ENCODE measurements at regions not wholly inside any gene's neighbourhood (a gene's known extent, or its start where the extent isn't known, plus 50 kb on each side); places are given as distances from the start of the nearest gene placed in this dataset.

DNA sequence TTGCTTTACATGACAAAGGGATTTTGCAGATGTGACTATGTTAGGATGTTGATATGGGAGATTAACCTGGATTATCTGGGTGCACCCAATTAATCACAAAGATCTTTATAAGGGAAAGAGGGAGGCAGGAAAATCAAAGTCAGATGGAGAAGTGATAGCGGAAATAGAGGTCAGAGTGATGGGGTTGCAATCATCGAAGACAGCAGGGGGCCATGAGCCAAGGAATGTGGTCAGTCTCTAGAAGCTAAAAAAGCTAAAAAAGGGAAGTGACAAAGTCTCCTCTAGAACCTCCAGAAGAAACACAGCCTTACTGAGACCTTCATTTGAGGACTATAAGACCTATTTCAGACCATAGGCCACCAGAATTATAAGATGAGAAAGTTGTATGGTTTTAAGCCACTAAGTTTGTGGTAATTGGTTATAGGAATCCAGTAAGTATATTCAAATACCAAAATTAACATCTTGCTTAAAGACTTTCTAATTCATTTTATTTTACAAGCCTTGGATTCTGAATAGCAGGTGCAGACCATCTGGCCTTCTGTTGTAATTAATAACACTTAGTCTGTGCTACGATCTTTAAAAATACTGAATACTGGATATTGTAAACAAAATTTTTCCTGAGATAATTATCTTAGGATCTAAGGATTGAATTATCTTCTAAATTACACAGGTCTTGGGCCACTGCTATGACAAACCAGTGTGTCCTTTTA lies 493.4 kb upstream of the PCDH20 start:
- dilution Hi-C loops (cut with HindIII; ENCODE audit: low sequenced_read_pairs, unreplicated experiment) = no loop called here
- H2BK15ac ChIP-seq (ENCODE audit: low read depth, low read length) = no peak overlapping the region
- no peak overlapping the region for H3K56ac ChIP-seq (ENCODE audit: extremely low read depth, insufficient read depth, low read length)
- H2BK120ac ChIP-seq (ENCODE audit: low read depth, low read length) = no peak overlapping the region
- no peaks in the 10 kb centered on the region for H3K4me1 ChIP-seq (ENCODE audit: control insufficient read depth, insufficient read depth, low read length)
- no peak overlapping the region for H3K18ac ChIP-seq (ENCODE audit: low read depth, low read length)
- ChIA-PET CTCF (no interaction called here), POLR2A (ENCODE audit: unreplicated experiment) (no interaction called here)
- H4K20me1 ChIP-seq (ENCODE audit: insufficient read depth, low read length) = no peaks in the 10 kb centered on the region
- no peaks in the 10 kb centered on the region for H3K9me1 ChIP-seq (ENCODE audit: insufficient read depth, low read length)
- no peaks in the 10 kb centered on the region for H3K79me1 ChIP-seq (ENCODE audit: low read depth in 1 of 2, low read length in 2 of 2)
- H3K14ac ChIP-seq (replicated peaks; ENCODE audit: low read depth, low read length) = no peak overlapping the region
- H3K9ac ChIP-seq (ENCODE audit: low read depth, low read length) = no peak overlapping the region
- no peak overlapping the region for H2AK5ac ChIP-seq (ENCODE audit: low read depth, low read length)
- TF ChIP-seq, protein P1, sequence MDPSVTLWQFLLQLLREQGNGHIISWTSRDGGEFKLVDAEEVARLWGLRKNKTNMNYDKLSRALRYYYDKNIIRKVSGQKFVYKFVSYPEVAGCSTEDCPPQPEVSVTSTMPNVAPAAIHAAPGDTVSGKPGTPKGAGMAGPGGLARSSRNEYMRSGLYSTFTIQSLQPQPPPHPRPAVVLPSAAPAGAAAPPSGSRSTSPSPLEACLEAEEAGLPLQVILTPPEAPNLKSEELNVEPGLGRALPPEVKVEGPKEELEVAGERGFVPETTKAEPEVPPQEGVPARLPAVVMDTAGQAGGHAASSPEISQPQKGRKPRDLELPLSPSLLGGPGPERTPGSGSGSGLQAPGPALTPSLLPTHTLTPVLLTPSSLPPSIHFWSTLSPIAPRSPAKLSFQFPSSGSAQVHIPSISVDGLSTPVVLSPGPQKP (IDR thresholded peaks at IDR 0.05; ENCODE audit: borderline replicate concordance, low read depth, low read length) = no peak
- TF ChIP-seq CHD1 (IDR thresholded peaks at IDR 0.05; ENCODE audit: low read depth, low read length) (no peak), RCOR1 (IDR thresholded peaks at IDR 0.05; ENCODE audit: insufficient replicate concordance, low read length) (no peak), CEBPB (IDR thresholded peaks at IDR 0.05; ENCODE audit: low read depth, low read length) (no peak), MAZ (IDR thresholded peaks at IDR 0.05; ENCODE audit: borderline replicate concordance, low read depth, low read length) (no peak), FOS (IDR thresholded peaks at IDR 0.05; ENCODE audit: low read depth, low read length) (no peak), POLR2A (IDR thresholded peaks at IDR 0.05; ENCODE audit: low read depth, low read length) (no peak), NFE2L2 (IDR thresholded peaks at IDR 0.05; ENCODE audit: low read depth, low read length) (no peak), RFX5 (IDR thresholded peaks at IDR 0.05; ENCODE audit: low read depth, low read length) (no peak), BHLHE40 (IDR thresholded peaks at IDR 0.05; ENCODE audit: low read depth, low read length) (no peak), MAFK (IDR thresholded peaks at IDR 0.05; ENCODE audit: low read depth, low read length) (no peak), SMC3 (IDR thresholded peaks at IDR 0.05; ENCODE audit: low read depth, low read length) (no peak), RAD21 (IDR thresholded peaks at IDR 0.05; ENCODE audit: low read length) (no peak), MXI1 (IDR thresholded peaks at IDR 0.05; ENCODE audit: borderline replicate concordance, low read depth, low read length) (no peak)
- TF ChIP-seq, protein P2, sequence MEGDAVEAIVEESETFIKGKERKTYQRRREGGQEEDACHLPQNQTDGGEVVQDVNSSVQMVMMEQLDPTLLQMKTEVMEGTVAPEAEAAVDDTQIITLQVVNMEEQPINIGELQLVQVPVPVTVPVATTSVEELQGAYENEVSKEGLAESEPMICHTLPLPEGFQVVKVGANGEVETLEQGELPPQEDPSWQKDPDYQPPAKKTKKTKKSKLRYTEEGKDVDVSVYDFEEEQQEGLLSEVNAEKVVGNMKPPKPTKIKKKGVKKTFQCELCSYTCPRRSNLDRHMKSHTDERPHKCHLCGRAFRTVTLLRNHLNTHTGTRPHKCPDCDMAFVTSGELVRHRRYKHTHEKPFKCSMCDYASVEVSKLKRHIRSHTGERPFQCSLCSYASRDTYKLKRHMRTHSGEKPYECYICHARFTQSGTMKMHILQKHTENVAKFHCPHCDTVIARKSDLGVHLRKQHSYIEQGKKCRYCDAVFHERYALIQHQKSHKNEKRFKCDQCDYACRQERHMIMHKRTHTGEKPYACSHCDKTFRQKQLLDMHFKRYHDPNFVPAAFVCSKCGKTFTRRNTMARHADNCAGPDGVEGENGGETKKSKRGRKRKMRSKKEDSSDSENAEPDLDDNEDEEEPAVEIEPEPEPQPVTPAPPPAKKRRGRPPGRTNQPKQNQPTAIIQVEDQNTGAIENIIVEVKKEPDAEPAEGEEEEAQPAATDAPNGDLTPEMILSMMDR (conservative IDR thresholded peaks at IDR 0.05; ENCODE audit: low read depth, low read length) = no peak
- TF ChIP-seq, protein P3, sequence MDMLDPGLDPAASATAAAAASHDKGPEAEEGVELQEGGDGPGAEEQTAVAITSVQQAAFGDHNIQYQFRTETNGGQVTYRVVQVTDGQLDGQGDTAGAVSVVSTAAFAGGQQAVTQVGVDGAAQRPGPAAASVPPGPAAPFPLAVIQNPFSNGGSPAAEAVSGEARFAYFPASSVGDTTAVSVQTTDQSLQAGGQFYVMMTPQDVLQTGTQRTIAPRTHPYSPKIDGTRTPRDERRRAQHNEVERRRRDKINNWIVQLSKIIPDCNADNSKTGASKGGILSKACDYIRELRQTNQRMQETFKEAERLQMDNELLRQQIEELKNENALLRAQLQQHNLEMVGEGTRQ (IDR thresholded peaks at IDR 0.05; ENCODE audit: low read depth, low read length) = no peak
- no peak overlapping the region for H3K23ac ChIP-seq (ENCODE audit: low read depth, low read length)
- no peak for DNase-seq
- in situ Hi-C loops (cut with MboI; ENCODE audit: low sequenced_read_pairs) = no loop called here
- no peak overlapping the region for H3K4ac ChIP-seq (ENCODE audit: low read depth, low read length)
- H3K4me3 ChIP-seq (ENCODE audit: insufficient read depth, low read depth, low read length) = no peak overlapping the region
- WGBS, 2 experiments (ENCODE audit: extremely low coverage in 2 of 2, insufficient read length in 1 of 2) = no CpG with 5 or more reads among the region's 3 CpGs
- intact Hi-C loops (cut with micrococcal nuclease) = no loop called here
- H3K36me3 ChIP-seq (ENCODE audit: control insufficient read depth, insufficient read depth, low read length) = no peaks in the 10 kb centered on the region
- no peak overlapping the region for H2AK9ac ChIP-seq (replicated peaks; ENCODE audit: low read depth, low read length, poor library complexity)
- no peaks in the 10 kb centered on the region for H3K27me3 ChIP-seq (ENCODE audit: control insufficient read depth, insufficient read depth, low read length)
- BruUV-seq (replicated peaks) = no TSS peak
- no peak overlapping the region for H2BK5ac ChIP-seq (ENCODE audit: low read depth, low read length, poor library complexity, severe bottlenecking)
- no peak overlapping the region for H3K27ac ChIP-seq (ENCODE audit: insufficient read depth, low read length)
- no peak for ATAC-seq (ENCODE audit: low read depth)
- H2AFZ ChIP-seq (replicated peaks; ENCODE audit: low read length, poor library complexity) = no peak overlapping the region
- H4K91ac ChIP-seq (ENCODE audit: insufficient read depth, low read depth, low read length) = no peak overlapping the region
- H4K5ac ChIP-seq (ENCODE audit: low read depth, low read length) = no peak overlapping the region
- H4K8ac ChIP-seq (ENCODE audit: low read depth in 2 of 2, low read length in 2 of 2) = no peak overlapping the region
- H2BK20ac ChIP-seq (ENCODE audit: low read depth, low read length) = no peak overlapping the region
- no peak overlapping the region for H3K4me2 ChIP-seq (ENCODE audit: low read depth, low read length)
- no peaks in the 10 kb centered on the region for H3K9me3 ChIP-seq (ENCODE audit: control insufficient read depth, insufficient read depth, low read length)
